ENCODE measurements at regions not wholly inside any gene's neighbourhood (a gene's known extent, or its start where the extent isn't known, plus 50 kb on each side); places are given as distances from the start of the nearest gene placed in this dataset.

- Histone ChIP-seq H3K9me3 (no peaks in the 10 kb centered on the region), H3K27ac (no peak overlapping the region), H3K36me3 (no peaks in the 10 kb centered on the region), H3K27me3 (replicated peaks; ENCODE audit: insufficient read depth) (no peaks in the 10 kb centered on the region), H3K4me3 (no peak overlapping the region), H3K4me1 (replicated peaks) (no peaks in the 10 kb centered on the region)
- intact Hi-C loops (cut with DNase I), result no loop called here
- WGBS, result 85% methylated on average over 1 of the region's 2 CpGs
- no peak for DNase-seq (ENCODE audit: low spot score)
- TF ChIP-seq CTCF (IDR thresholded peaks at IDR 0.05), result no peak
- no peak for TF ChIP-seq POLR2A (IDR thresholded peaks at IDR 0.05)
- no peak for TF ChIP-seq POLR2AphosphoS5 (IDR thresholded peaks at IDR 0.05)
Observed at GRCh38 chrX:78388663-78389062, 61.3 kb upstream of the CYSLTR1 start.

- DNase-seq (ENCODE audit: low spot score), result no peak
- intact Hi-C loops (cut with DNase I), result no loop called here
Observed at GRCh38 chrX:78387364-78387763, 60.0 kb upstream of the CYSLTR1 start.

GRCh38 chrX:78384486-78384885, 57.1 kb upstream of the CYSLTR1 start:
- no peak for TF ChIP-seq CTCF (IDR thresholded peaks at IDR 0.05)
- no peak for TF ChIP-seq POLR2A (IDR thresholded peaks at IDR 0.05)
- TF ChIP-seq POLR2AphosphoS5 (IDR thresholded peaks at IDR 0.05), result no peak
- no peaks in the 10 kb centered on the region for H3K9me3 ChIP-seq
- no peak for DNase-seq (ENCODE audit: low spot score)
- no peaks in the 10 kb centered on the region for H3K4me1 ChIP-seq (replicated peaks)
- no peak overlapping the region for H3K4me3 ChIP-seq
- intact Hi-C loops (cut with DNase I), result no loop called here
- no peak overlapping the region for H3K27ac ChIP-seq
- H3K36me3 ChIP-seq, result no peaks in the 10 kb centered on the region
- H3K27me3 ChIP-seq (replicated peaks; ENCODE audit: insufficient read depth), result no peaks in the 10 kb centered on the region

More at GRCh38 chrX:78387364-78387763, 60.0 kb upstream of the CYSLTR1 start:
- no peaks in the 10 kb centered on the region for H3K4me1 ChIP-seq (replicated peaks)
- H3K4me3 ChIP-seq, result no peak overlapping the region
- H3K27ac ChIP-seq, result no peak overlapping the region
- no peaks in the 10 kb centered on the region for H3K27me3 ChIP-seq (replicated peaks; ENCODE audit: insufficient read depth)
- H3K9me3 ChIP-seq, result no peaks in the 10 kb centered on the region
- TF ChIP-seq POLR2A (IDR thresholded peaks at IDR 0.05), result no peak
- no peak for TF ChIP-seq POLR2AphosphoS5 (IDR thresholded peaks at IDR 0.05)
- no peak for TF ChIP-seq CTCF (IDR thresholded peaks at IDR 0.05)
- H3K36me3 ChIP-seq, result no peaks in the 10 kb centered on the region

GRCh38 chrX:78383594-78383993, 56.2 kb upstream of the CYSLTR1 start:
- Histone ChIP-seq H3K4me3 (no peak overlapping the region), H3K9me3 (no peaks in the 10 kb centered on the region), H3K27me3 (replicated peaks; ENCODE audit: insufficient read depth) (no peaks in the 10 kb centered on the region), H3K36me3 (no peaks in the 10 kb centered on the region), H3K4me1 (replicated peaks) (no peaks in the 10 kb centered on the region), H3K27ac (no peak overlapping the region)
- DNase-seq (ENCODE audit: low spot score), result no peak
- 96% methylated on average over 3 of the region's 3 CpGs for WGBS
- no peak for TF ChIP-seq POLR2AphosphoS5 (IDR thresholded peaks at IDR 0.05)
- no peak for TF ChIP-seq CTCF (IDR thresholded peaks at IDR 0.05)
- TF ChIP-seq POLR2A (IDR thresholded peaks at IDR 0.05), result no peak
- intact Hi-C loops (cut with DNase I), result no loop called here

- DNase-seq (ENCODE audit: low spot score), result no peak
- H3K27ac ChIP-seq, result no peak overlapping the region
- WGBS, result 3% methylated on average over 2 of the region's 2 CpGs
- TF ChIP-seq CTCF (IDR thresholded peaks at IDR 0.05), result no peak
- TF ChIP-seq POLR2AphosphoS5 (IDR thresholded peaks at IDR 0.05), result no peak
- TF ChIP-seq POLR2A (IDR thresholded peaks at IDR 0.05), result no peak
- intact Hi-C loops (cut with DNase I), result no loop called here
- H3K4me3 ChIP-seq, result no peak overlapping the region
- H3K36me3 ChIP-seq, result no peaks in the 10 kb centered on the region
- no peaks in the 10 kb centered on the region for H3K27me3 ChIP-seq (replicated peaks; ENCODE audit: insufficient read depth)
- no peaks in the 10 kb centered on the region for H3K9me3 ChIP-seq
- H3K4me1 ChIP-seq (replicated peaks), result no peaks in the 10 kb centered on the region
Observed at GRCh38 chrX:78378476-78379115, 51.2 kb upstream of the CYSLTR1 start.

Measured in prostate gland (tissue), 2 donors.